ENCODE measurements at regions not wholly inside any gene's neighbourhood (a gene's known extent, or its start where the extent isn't known, plus 50 kb on each side); places are given as distances from the start of the nearest gene placed in this dataset.

- H2AFZ ChIP-seq (ENCODE audit: low read depth, low read length) = no peak overlapping the region
- H3K4me2 ChIP-seq (ENCODE audit: low read length) = no peak overlapping the region
- no peaks in the 10 kb centered on the region for H3K36me3 ChIP-seq (replicated peaks; ENCODE audit: low read depth, low read length)
- H3K9me3 ChIP-seq (ENCODE audit: insufficient read depth, low read length) = no peaks in the 10 kb centered on the region
- no peak overlapping the region for H3K9ac ChIP-seq (ENCODE audit: low read length)
- no peaks in the 10 kb centered on the region for H3K4me1 ChIP-seq (ENCODE audit: low read length)
- H3K4me3 ChIP-seq (ENCODE audit: low read length) = no peak overlapping the region
- H3K79me2 ChIP-seq (ENCODE audit: low read length) = no peaks in the 10 kb centered on the region
- TF ChIP-seq EZH2phosphoT487 (IDR thresholded peaks at IDR 0.05; ENCODE audit: low read depth) (no peak), CTCF (IDR thresholded peaks at IDR 0.05; ENCODE audit: low read depth, low read length) (no peak)
- H4K20me1 ChIP-seq (ENCODE audit: insufficient read depth, low read length) = no peaks in the 10 kb centered on the region
- H3K27me3 ChIP-seq (ENCODE audit: low read depth, low read length) = no peaks in the 10 kb centered on the region
- no peak overlapping the region for H3K27ac ChIP-seq (ENCODE audit: low read length)
These were observed 514.4 kb upstream of the HS6ST1 start for GRCh38 chr2:128832946-128833663.

DNA sequence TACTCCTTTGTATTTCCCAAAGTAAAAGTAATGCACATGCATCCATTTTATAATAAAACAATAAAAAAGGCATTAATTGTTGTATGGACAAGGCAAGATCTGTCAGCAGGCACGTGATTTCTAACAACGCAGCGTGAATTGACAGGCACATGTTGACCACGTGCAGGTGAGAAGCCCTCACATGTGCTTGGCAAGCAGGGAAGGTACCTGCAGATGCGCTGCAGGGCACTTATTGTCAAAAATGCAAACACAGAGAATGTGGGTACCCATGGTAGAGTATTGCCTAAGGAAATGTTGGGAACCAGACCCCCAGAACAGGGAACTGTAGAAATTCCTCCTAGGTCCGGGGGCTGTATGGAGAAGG lies 515.0 kb upstream of the HS6ST1 start:
- Histone ChIP-seq H3K9ac (ENCODE audit: low read length) (no peak overlapping the region), H3K27ac (ENCODE audit: low read length) (no peak overlapping the region), H3K36me3 (replicated peaks; ENCODE audit: low read depth, low read length) (no peaks in the 10 kb centered on the region), H3K27me3 (ENCODE audit: low read depth, low read length) (no peaks in the 10 kb centered on the region), H3K4me2 (ENCODE audit: low read length) (no peak overlapping the region), H2AFZ (ENCODE audit: low read depth, low read length) (no peak overlapping the region), H3K4me3 (ENCODE audit: low read length) (no peak overlapping the region), H4K20me1 (ENCODE audit: insufficient read depth, low read length) (no peaks in the 10 kb centered on the region), H3K9me3 (ENCODE audit: insufficient read depth, low read length) (no peaks in the 10 kb centered on the region), H3K79me2 (ENCODE audit: low read length) (no peaks in the 10 kb centered on the region), H3K4me1 (ENCODE audit: low read length) (no peaks in the 10 kb centered on the region)
- TF ChIP-seq EZH2phosphoT487 (IDR thresholded peaks at IDR 0.05; ENCODE audit: low read depth) (no peak), CTCF (IDR thresholded peaks at IDR 0.05; ENCODE audit: low read depth, low read length) (no peak)

GRCh38 chr2:128834207-128834879 lies 515.7 kb upstream of the HS6ST1 start:
- Histone ChIP-seq H3K9ac (ENCODE audit: low read length) (no peak overlapping the region), H3K27ac (ENCODE audit: low read length) (no peak overlapping the region), H4K20me1 (ENCODE audit: insufficient read depth, low read length) (no peaks in the 10 kb centered on the region), H2AFZ (ENCODE audit: low read depth, low read length) (no peak overlapping the region), H3K4me3 (ENCODE audit: low read length) (no peak overlapping the region), H3K36me3 (replicated peaks; ENCODE audit: low read depth, low read length) (no peaks in the 10 kb centered on the region), H3K27me3 (ENCODE audit: low read depth, low read length) (no peaks in the 10 kb centered on the region), H3K9me3 (ENCODE audit: insufficient read depth, low read length) (no peaks in the 10 kb centered on the region), H3K79me2 (ENCODE audit: low read length) (no peaks in the 10 kb centered on the region), H3K4me1 (ENCODE audit: low read length) (no peaks in the 10 kb centered on the region), H3K4me2 (ENCODE audit: low read length) (no peak overlapping the region)
- TF ChIP-seq CTCF (IDR thresholded peaks at IDR 0.05; ENCODE audit: low read depth, low read length) (no peak), EZH2phosphoT487 (IDR thresholded peaks at IDR 0.05; ENCODE audit: low read depth) (no peak)

GRCh38 chr2:128834880-128835252 lies 516.2 kb upstream of the HS6ST1 start:
- Histone ChIP-seq H4K20me1 (ENCODE audit: insufficient read depth, low read length) (no peaks in the 10 kb centered on the region), H3K4me2 (ENCODE audit: low read length) (no peak overlapping the region), H3K9me3 (ENCODE audit: insufficient read depth, low read length) (no peaks in the 10 kb centered on the region), H2AFZ (ENCODE audit: low read depth, low read length) (no peak overlapping the region), H3K27me3 (ENCODE audit: low read depth, low read length) (no peaks in the 10 kb centered on the region), H3K4me1 (ENCODE audit: low read length) (no peaks in the 10 kb centered on the region), H3K36me3 (replicated peaks; ENCODE audit: low read depth, low read length) (no peaks in the 10 kb centered on the region), H3K79me2 (ENCODE audit: low read length) (no peaks in the 10 kb centered on the region), H3K9ac (ENCODE audit: low read length) (no peak overlapping the region), H3K27ac (ENCODE audit: low read length) (no peak overlapping the region), H3K4me3 (ENCODE audit: low read length) (no peak overlapping the region)
- TF ChIP-seq EZH2phosphoT487 (IDR thresholded peaks at IDR 0.05; ENCODE audit: low read depth) (no peak), CTCF (IDR thresholded peaks at IDR 0.05; ENCODE audit: low read depth, low read length) (no peak)
